ENCODE measurements at regions not wholly inside any gene's neighbourhood (a gene's known extent, or its start where the extent isn't known, plus 50 kb on each side); places are given as distances from the start of the nearest gene placed in this dataset.

DNA sequence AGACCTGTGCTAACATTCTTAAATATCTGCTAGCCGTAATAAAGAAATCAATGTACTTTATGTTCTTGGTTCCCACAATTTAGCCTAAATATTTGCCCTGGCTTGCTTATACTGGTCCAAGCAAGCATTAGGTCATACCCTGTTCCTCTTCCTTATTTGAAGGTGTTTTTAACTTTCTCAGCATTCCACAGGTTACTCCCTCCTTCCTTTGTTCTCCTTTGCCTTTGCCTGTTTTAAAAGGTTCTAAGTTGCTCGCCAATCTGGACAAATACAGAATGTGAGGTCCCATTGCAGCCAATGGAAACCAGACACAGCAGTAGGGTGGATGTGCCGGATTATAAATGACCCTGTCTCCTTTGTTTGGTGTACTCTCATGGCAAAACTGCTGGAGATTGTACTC lies 436.8 kb upstream of the PCDH7 start:
- intact Hi-C loops (cut with micrococcal nuclease) = no loop called here

DNA sequence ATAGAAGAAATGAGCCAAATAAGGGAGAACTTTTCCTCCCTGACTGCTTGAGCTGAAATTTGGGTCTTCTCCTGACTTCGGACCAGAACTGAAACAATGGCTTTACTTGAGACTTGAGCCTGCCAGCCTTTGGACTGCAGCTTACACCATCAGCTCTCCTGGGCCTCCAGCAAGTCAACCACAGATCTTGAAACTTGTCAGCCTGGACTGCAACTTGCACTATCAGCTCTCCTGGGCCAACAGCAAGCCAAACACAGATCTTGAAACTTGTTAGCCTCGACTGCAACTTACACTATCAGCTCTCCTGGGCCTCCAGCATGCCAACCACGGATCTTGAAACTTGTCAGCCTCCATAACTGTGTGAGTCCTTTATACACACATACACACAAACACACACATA lies 425.9 kb upstream of the PCDH7 start:
- intact Hi-C loops (cut with micrococcal nuclease) = no loop called here

DNA sequence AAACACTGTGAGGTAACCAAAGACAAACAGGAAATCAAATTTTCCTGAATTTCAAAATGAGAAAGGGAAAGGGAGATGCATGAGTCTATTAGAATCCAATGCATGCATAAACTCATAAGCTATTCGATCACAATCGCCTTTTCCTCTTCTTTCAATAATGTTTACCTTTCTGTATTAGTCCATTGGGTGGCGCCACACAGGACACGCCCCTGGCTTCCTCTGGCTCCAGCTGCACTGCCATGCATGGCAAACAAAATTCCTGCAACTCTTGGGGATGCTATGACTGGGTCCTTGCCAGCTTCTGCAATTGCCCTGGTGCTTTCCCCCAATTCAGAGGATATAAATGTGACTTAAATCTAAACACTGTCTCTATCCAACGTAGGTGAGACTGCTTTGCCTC lies 424.5 kb upstream of the PCDH7 start:
- intact Hi-C loops (cut with micrococcal nuclease) = no loop called here

DNA sequence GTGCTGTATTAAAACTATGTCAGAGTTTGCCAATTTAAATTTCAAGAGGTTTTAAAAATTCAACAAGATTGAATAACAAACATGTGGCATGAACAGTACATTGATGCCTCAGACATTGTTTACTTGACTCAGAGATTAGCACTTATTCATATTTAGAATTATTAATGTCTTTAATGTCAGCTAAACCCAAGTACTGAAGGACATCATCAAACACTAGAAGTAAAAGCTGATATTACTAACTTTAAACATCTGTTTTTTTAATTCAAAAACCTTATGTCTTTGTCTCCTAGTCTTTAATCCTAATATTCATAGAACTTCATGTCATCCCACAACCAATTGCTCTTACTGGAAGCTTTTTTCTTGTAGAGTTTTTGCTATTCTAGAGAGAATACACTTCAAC lies 406.2 kb upstream of the PCDH7 start:
- intact Hi-C loops (cut with micrococcal nuclease) = no loop called here

DNA sequence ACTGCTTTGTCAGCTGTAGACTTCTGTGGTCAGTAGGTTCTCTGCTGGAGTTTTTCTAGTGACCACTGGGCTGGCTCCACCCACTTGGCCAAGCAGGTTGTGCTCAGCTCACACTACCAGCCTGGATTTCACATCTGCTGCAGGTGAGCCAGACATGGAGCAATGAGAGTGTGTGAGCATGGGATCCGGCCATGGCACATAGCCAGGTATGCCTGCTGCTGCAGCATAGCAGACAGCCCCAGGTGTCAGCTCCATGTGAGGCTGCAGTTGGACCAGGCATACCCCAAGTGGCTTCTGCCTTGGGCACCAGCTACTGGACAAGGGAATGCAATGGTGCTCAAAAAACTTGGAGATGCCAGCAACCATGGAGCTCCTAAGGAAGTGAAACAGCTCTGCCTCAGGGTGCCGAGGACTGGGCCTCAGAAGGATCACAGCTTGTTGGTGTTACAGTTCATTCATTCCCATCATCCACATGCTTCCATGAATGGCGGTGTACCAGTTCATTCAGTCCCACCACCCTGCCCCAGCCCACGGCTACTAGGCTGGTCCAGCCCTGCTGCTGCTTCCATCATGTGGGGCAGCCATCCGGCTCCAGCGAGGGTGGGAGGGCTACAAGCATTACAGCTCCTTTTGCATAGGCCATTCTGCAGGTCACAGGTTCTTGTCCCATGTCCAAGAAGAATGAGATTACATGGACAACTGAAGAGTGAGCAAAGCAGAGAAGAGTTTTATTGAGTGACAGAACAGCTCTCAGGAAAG lies 389.1 kb upstream of the PCDH7 start:
- intact Hi-C loops (cut with micrococcal nuclease) = no loop called here

DNA sequence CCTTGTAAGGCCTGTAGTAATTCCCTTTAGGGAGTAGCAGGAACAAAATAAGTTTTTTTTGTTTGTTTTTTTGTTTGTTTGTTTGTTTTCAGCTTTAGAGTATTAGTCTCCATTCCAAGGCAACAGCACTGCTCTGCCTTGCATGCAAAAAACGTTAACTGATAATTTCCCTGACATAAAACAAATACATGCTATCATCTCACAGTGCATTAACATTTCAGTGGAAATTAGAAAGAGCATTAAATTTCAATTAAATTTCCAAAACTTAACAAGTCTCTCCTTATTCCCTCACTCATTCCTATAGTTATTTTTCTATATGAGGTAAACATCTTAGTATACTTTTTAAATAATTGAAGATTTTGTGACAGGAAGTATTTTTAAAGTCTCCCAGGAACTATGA lies 378.4 kb upstream of the PCDH7 start:
- intact Hi-C loops (cut with micrococcal nuclease) = no loop called here

DNA sequence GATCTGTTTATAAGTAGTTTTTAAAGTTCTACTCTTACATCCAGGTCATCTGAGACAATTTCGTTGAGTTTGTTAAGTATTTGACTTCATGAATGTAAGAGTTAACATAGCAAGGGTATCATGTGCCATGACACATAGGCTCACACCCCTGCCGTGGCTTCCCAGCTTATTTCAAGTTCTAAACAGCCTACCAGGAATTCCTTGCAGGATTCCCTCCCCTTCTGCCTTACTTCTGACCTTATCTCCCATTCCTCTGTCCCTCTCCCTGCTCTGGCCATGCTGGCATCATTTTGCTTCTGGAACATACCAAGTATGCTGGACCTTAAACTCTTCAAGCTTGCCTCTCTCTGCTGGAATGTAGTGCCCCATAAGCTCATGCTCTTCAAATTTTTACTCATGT lies 369.9 kb upstream of the PCDH7 start:
- intact Hi-C loops (cut with micrococcal nuclease) = no loop called here

DNA sequence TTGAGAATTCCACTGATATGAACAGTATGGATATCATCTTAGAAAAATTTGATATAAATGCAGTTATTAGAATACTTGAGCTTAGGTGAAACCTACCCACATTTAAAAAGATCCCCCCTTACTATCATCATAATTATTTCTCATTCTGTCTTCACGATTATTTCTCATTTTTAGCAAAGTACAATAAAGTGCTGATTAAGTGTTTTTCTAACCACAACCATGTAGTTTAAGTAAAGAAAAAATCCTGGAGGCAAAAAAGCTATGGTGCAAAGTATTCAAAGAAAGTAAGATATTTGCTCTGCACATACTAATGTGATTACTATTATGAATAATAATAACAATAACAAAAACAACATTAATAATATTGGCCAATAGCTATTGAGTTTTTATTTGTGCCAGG lies 365.6 kb upstream of the PCDH7 start:
- intact Hi-C loops (cut with micrococcal nuclease) = no loop called here

DNA sequence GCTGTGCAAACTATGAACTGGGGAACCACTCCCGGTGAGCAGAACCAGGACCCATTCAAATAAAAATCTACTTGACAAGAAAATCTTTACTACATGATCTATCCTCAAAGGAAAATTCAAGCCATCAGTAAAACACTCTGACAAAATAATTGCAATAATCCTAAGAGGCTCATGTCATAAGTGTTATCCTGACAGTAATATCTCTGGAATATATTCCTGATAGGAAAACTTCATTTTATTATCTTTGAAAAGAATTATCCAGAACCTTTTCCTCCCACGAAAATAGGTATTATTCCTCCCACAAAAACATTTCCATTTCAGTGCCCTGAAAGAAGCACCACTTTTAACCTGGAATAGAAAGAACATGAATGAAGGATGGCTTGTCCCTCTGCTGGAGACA lies 357.7 kb upstream of the PCDH7 start:
- intact Hi-C loops (cut with micrococcal nuclease) = no loop called here

DNA sequence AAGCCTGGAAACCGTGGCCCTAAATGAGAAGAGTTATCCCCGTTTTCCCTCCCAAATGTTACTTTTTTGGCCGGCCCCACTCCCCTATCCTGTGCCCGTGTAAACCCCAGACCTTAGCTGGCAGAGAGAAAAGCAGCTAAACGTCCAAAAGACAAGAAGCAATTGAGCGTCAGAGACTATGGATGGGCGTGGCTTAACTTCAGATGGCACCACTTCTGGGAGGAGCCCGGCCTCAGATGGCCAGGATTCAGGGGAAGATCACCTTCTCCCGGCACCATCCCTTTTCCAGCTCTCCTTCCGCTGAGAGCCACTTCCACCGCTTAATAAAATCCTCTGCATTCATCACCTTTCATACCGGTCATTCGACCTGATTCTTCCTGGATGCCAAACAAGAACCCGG lies 350.1 kb upstream of the PCDH7 start:
- intact Hi-C loops (cut with micrococcal nuclease) = no loop called here

DNA sequence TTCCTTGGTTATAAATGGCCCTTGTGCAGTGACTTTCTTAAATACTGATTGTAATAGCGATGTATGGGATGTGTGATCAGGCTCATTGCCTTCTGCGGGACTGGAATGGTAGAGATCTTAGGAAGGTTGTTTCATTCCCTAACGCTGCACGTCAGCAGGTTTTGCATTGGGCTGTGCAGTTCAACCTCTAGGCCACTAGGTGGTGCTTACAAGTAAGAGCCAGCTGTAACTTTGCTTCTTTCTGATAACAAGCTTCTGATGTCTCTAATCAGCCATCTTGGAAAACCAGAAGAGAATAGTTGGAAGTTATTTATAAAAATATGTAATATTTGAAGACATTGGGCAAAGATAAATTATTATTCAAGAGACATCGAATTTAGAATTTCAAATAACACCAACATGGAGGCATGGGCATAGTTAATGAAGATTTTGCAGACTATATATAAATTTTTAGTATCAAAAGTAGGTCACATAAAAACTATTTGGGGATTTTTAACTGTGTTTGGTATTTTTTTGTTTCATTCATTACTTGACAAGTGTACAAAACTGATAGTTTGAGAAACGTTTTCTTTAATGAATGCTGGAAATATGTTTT lies 339.7 kb upstream of the PCDH7 start:
- intact Hi-C loops (cut with micrococcal nuclease) = no loop called here

DNA sequence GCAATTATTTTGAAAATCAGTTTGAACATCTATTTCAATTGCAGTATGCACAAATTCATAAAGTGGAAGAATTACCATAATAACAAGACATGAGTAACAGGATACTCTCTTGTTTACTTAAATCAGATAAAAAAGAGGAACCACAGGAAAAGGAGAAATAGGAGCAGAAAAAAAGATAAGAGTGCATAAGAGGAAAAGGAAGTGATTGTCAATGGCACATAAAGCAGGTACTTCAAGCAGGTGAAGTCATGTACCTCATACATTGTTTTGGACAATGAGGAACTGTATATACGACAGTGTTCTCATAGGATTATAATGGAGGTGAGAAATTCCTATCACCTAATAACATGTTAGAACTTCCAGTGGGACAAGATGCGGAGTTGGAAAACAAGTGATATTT lies 334.5 kb upstream of the PCDH7 start:
- intact Hi-C loops (cut with micrococcal nuclease) = no loop called here

DNA sequence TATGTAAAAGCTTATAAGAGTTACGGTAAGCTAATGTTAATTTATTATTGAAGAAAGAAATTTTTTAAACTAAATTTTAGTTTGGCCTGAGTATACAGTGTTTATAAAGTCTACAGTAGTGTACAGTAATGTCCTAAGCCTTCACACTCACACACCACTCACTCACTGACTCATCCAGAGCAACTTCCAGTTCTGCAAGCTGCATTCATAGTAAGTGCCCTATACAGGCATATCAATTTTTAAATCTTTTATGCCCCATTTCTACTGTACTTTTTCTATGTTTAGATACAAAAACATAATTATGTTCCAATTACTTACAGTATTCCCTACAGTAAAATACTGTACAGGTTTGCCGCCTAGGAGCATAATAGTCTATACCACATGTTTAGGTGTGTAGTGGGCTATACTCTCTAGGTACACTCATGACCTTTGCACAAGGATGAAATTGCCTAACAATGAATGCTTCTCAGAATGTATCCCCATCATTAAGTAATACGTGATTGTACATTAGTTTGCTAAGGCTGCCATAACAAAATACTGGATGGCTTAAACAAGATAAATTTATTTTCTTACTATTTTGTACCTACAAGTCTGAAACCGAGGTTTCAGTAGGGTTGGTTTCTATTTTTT lies 333.8 kb upstream of the PCDH7 start:
- intact Hi-C loops (cut with micrococcal nuclease) = no loop called here

DNA sequence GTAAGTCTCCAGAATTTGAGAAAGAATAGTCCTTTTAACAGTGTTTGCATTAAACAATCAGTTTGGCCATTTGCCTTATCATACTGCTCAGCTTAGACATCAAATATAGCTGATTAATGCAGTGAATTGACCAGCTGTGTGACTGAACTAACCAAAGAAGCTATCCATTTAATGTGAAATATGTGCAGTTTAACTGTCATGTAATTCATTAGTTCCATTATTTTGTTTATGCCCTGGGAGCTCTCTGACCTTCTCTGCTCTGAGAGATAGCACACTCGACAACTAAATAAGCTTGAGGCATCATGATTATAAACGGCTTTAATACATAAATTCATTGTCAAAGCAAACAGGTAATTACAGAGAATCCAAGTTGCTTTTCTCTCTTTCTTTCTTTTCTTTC lies 324.3 kb upstream of the PCDH7 start:
- intact Hi-C loops (cut with micrococcal nuclease) = no loop called here

DNA sequence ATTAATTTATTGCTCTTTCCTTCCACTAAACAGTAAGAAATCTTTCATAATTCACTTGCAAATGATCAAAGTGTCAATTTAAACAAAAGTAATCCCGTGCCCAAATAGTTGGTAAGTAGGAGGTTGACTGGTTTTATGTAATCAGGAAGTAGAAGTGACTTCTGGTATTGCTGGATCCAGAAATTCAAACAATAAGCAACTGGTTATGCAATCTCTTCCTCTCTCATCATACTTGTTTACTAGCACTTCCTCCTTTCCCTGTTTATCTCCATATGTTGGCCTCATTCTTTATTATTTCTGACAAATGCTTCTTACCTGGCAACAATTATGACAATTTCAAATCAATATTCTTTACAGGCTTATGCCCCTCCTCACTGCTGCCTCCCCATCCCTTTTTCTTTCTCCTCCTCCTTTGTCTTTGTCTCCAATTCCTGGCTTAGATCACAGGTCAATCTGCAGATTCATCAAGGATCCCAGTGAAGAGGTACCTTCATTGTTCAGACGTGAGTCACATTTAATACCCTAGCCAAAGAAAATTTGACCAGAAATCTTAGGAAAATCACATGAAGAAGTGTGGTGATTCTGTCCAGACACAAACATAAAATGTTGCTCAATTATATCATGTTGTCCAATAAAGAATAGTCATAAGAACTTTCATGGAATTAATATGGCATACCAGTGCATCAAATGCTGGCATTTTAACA lies 323.2 kb upstream of the PCDH7 start:
- intact Hi-C loops (cut with micrococcal nuclease) = no loop called here

DNA sequence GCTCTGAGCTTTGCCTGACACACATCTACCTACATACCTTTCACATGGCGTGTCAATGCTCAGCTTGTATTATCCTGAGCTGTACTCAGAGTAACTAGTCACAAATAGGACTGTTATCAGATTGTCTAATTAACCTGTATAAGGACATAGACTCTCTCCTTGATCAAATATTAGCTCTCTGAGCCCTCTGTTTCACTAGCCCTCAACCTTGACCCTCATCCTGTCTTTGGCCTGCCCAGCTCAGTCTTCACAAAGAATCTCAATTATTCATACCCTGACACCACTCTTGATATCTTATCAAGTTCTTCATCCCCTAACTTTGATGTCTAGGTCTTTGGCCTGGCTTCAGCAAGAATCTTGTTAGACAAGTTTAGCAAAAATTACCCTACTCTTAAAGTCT lies 320.7 kb upstream of the PCDH7 start:
- intact Hi-C loops (cut with micrococcal nuclease) = no loop called here

DNA sequence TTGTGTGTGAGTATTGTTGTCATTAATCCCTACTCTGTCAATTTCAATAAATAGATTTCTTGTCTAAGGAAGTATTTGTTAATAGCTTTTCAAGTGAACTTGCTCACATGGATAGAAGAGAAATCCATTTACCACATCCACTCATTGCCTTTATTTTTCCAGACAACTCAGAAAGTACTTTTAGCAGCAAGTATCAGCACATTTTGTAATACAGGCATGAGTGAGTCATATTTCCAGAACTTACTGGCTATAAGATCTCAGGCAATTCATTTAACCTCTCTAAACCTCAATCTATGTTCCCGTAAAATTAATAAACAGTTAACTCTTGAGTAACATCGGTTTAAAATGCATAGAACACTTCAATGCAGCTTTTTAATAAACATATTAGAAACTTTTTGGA lies 317.9 kb upstream of the PCDH7 start:
- intact Hi-C loops (cut with micrococcal nuclease) = no loop called here

DNA sequence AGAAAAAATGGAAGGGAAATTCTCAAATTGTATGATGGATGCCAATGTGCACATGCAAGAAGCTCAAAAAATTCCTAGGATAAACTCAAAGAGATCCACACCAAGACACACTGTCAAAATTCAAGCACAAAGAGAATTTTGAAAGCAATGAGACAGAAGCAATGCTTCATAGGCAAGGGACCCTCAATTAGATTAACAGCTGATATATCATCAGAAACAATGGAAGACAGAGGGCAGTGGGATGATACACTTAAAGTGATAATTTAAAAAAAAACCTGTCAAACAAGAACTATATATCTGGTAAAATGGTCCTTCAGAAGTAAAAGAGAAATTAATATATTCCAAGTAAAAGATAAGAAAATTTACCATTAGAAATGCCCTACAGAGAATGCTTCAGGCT lies 306.3 kb upstream of the PCDH7 start:
- intact Hi-C loops (cut with micrococcal nuclease) = no loop called here

DNA sequence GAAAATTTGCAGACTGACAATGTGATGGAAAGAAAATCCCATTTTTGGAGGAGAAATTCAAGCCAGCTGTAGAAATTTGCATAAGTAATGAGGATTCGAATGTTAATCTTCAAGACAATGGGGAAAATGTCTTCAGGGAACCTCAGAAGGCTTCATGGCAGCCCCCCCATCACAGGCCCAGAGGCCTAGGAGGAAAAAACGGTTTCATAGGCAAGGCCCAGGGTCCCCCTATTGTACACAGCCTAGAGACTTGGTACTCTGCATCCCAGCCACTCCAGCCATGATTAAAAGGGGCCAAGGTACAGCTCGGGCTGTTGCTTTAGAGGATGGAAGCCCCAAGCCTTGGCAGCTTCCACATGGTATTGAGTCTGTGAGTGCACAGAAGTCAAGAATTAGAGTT lies 303.6 kb upstream of the PCDH7 start:
- intact Hi-C loops (cut with micrococcal nuclease) = no loop called here

DNA sequence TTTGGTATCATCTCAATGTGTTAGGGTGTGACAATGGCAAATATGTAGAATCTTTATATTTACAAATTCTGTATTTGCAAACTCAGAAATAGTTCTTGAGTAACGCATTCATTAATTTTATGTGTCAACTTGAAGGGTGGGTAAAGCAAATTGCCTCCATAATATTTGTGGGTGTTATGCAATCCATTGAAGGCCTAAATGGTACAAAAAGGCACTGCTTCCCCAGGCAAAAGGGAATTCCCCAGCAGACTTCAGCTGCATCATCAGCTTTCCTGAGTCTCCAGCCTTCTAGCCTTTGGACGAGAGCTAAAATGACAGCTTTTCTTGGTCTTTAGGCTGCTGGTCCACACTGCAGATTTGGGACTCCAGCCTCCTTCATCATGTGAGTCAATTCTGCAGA lies 292.2 kb upstream of the PCDH7 start:
- intact Hi-C loops (cut with micrococcal nuclease) = no loop called here

DNA sequence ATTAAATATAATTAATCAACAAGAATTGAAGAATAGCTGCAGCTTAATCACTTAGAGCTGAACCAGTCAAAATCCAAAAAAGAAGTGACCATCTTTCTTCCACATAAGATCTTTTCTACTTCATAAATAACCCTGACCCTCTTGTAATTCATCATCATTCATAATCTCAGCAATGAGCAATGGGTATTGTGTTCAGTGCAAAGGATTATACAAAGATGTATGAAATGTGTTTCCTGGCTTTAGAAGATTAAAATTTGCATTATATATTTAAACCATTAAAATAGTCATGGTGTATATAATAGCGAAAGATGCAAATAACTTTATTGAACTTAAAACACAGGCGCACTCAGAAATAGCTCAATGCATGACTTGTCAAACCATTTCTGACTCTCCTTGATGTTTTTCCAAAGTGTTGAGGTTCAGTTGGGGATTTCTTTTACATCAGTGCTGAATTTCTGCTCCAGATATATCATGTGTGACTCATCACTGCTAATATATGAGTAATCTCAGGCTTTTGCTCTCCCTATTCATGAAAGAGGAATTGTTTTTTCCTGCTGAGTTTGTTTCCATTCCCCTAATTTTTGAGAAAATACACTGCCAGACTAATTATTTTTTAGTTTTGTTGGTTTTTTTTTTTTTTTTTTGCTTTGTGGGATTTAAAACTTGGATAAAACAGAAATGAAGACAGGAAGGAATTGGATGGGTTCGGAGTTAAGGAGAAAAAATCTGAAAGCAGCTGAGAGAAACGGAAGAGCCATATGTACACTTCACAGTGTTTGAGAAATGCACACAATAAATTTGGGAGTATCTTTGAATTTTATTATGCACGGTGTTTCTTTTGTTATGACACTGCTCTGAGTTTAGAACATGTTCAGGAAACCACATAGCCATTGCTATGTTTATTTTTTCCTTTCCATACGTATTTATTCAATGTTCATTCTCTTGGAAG lies 290.1 kb upstream of the PCDH7 start:
- intact Hi-C loops (cut with micrococcal nuclease) = no loop called here

Data from T-helper 1 cell treated with Interleukin-12 subunit alpha and Interleukin-12 subunit beta and Interleukin-4 antibody, amounts not matched to agents 30 ng/mL and 1 ng/mL, for 36 hours (primary cell).